DMS153 treated with DMSO at 0.1 percent for 48 hours (cell line): ENCODE measurements at regions not wholly inside any gene's neighbourhood (a gene's known extent, or its start where the extent isn't known, plus 50 kb on each side); places are given as distances from the start of the nearest gene placed in this dataset.
A peak's percentile ranks its signal among the peaks of the same experiment; 100 is the strongest.

Experiments used
- DNase-seq: peaks from one replicate; lab custom pipeline; 2025; ENCODE audit not compliant: unreplicated experiment; lab: John Stamatoyannopoulos, UW

GRCh38 chr13:74444161-74444571 is 310.0 kb upstream of the KLF12 start:
- DNase-seq: no peak

DNA sequence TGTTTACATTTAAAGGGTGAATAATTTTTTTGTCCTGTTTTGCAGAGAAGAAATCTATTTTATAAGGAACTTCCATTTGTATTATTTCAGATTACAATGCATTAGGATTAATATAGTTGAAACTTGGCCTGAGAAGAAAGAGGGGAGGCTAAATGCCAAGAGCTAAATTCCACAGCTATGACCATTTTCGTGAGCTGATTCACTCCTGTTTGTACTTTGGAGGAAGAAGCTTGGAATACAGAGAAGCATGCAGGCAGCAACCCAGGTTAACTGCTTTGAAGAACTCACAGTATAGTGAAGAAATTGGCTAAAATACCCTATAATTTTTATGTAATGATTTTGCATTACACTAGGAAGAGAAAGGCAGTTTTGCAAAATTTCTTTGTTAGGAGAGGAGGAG is 309.4 kb upstream of the KLF12 start:
- no peak for DNase-seq

DNA sequence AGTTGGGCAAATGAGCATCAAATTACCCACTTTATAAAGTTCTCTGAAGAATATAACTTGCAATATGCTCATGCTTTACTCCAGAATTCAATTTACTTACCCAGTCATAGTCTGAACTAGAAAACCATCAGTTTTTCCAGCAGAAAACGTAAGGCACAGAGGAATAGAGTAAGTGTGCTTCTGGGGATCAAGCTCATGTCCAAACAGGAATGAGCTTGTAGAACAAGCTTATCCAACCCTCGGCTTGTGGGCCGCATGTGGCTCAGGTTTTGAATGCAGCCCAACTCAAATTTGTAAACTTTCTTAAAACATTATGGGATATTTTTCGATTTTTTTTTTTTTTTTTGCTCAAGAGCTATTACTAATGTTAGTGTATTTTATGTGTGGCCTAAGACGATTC is 308.5 kb upstream of the KLF12 start:
- no peak for DNase-seq

- DNase-seq: no peak
Observed at GRCh38 chr13:74438901-74439300, 304.7 kb upstream of the KLF12 start.

GRCh38 chr13:74434782-74435181 is 300.6 kb upstream of the KLF12 start:
- DNase-seq: no peak

- no peak for DNase-seq
Observed at GRCh38 chr13:74424455-74424854, 290.3 kb upstream of the KLF12 start.

- DNase-seq: no peak
Observed at GRCh38 chr13:74423434-74423833, 289.2 kb upstream of the KLF12 start.

DNA sequence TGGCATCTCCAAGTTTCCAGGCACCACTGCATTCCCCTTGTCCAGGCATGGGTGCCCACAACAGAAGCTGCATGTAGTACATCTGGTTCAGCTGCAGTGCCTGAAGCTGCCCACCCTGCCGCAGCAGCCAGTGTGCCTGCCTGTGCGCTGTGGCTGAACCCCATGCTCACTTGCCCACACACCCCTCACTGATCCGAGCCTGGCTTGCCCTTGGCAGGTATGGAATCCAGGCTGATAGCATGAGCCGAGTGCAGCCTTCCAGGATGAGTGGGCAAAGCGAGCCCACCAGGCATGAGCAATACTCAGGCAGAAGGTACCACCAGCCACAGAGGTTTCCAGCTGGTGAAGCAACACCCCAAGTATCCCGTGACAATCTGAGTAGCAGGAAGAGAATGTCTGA is 280.3 kb upstream of the KLF12 start:
- DNase-seq: no peak

DNA sequence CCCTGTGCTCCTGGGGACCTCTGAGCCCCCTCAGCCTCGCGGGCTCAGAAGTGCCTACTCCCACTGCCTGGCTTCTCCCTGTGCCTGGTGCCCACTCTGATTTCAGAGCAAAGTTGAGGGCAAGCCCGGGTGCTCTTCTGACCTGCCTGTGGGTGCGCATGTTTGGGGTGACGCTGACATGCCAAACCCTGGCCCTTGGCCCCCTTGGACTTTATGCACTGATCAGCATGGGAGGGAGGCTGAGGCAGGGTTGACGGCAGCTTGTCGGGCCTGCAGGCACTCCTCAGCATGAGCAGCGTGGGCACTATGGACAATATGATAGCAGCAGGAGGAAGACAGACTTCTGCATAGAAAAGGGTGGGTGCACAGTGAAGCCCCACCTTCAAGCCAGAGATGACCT is 279.3 kb upstream of the KLF12 start:
- no peak for DNase-seq

DNA sequence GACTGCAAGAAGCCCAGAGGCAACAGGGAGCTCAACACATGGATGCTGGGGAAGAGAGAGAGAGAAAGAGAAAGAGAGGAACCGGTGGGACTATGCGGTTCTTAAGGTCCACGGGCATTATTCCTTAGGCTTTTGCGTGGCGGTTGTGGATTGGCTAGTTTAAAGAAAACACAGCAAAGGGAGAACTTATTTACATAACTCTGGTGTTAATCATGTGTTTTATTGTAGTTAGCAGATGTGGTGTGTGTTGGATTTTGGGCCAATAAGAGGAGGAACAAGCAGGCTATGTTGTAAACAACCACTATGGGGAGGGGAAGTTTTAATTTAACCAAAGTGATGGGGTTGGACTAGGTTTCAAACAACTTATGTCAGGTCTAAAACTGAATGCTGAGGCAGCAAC is 275.3 kb upstream of the KLF12 start:
- no peak for DNase-seq

- DNase-seq: no peak
Observed at GRCh38 chr13:74406420-74406819, 272.2 kb upstream of the KLF12 start.

- DNase-seq: no peak
Observed at GRCh38 chr13:74398599-74398998, 264.4 kb upstream of the KLF12 start.

DNA sequence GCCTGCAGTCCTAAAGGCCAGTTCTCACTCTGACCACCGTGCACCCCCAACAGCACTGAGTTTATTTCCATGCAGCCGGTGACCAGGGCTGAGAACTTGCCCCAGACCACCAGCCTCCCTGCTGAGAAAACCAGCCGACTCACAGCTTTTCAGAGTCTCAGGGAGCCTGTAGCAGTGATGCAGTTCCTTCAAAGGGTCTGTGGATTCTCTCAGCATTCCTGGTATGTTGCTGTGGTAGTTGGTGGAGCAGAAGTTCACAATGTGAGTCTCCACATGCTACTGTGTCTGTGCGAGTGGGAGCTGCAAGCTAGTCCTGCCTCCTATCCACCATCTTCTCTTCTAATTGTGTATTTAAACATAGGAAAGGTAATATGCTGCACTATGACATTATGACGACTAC is 254.9 kb upstream of the KLF12 start:
- DNase-seq: no peak

GRCh38 chr13:74388626-74389025 is 254.4 kb upstream of the KLF12 start:
- no peak for DNase-seq

- DNase-seq: no peak
Observed at GRCh38 chr13:74372511-74372910, 238.3 kb upstream of the KLF12 start.

DNA sequence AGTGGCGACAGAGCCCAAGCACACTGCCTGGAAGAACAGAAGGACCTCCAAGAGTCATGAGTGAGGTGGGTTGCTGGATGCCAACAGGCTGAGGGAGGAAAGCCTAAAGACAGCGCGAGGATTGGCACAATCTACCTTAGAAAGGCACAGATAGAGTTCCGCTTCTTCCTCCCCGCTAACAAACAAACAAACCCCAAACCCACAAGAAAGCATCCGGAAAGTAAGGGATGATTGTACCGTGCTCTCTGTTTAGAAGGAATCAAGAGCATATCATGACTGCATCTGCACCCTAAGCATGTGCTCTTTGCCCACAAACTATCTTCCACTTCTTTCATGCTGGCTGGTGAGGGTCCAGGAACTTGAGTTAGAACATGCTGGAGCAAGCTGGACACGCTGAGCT is 233.0 kb upstream of the KLF12 start:
- no peak for DNase-seq

DNA sequence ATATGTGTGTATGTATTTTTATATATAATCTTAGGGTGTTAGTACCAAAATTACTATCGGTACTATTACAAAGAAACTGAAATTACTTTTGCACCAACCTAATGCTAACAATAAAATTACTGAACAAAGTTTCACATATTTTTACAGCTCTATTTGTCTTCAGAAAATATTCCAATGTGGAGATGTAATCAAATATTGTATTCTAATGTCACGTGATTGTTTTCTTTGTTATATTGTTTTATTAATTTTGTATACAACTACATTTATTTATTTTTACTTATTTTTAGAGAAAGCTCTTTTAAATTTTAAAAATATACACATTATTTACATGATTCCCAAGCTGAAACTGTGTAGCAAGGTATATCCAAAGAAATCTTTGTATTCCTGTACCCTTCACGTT is 227.1 kb upstream of the KLF12 start:
- DNase-seq: no peak

DNA sequence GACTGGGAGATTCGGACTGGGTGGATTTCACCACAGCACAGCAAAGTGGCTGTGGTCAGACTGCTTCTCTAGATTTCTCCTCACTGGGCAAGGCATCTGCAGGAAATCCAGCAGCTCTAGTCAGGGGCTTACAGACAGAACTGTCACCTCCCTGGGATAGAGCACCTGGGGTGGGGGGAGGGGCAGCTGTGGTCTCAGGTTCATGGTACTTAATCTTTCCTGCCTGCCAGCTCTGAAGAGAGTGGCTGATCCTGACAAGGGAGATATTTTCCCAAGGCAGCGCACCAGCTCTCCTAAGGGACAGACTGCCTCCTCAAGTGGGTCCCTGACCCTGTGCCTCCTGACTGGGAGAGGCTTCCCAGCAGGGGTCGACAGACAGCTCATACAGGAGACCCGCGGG is 212.8 kb upstream of the KLF12 start:
- DNase-seq: no peak

GRCh38 chr13:74338341-74338740 is 204.1 kb upstream of the KLF12 start:
- DNase-seq: no peak

DNA sequence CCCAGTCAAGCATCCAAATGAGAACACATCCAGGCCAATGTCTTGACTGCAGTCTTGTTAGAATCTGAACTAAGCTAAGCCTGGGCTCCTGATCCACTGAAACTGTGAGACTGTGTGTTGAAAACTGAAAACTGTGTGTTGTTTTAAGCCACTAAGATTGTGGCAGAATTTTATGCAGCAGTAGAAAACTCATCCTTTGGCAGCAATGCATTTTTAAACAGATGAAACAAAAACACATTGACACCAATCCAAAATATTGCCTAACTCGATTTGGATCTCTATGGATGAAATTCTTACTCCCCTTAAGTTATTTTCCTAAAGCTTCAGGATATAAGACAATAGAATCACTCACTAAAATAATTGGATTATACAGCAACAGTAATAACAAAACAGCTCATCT is 202.3 kb upstream of the KLF12 start:
- no peak for DNase-seq

- DNase-seq: no peak
Observed at GRCh38 chr13:74335370-74335769, 201.2 kb upstream of the KLF12 start.

- DNase-seq: no peak
Observed at GRCh38 chr13:74329962-74330361, 195.8 kb upstream of the KLF12 start.

DNA sequence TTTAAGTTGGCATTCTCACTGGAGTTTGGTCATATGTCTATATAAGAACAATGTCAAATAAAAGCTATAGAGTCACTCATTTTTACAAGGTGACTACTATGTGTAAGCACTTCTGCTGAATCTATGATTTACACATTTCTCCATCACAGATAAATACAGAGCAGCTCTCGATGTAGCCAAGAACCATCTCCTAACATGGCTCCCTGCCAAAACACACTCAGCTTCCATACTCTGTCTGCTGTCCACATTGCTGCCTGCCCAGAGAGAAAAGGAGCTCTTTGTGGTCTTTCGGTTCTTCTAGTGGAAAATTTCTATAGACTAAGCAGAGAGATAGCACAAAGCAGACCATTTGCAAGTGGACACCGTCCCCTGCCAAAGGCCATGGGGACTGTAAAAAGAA is 190.9 kb upstream of the KLF12 start:
- peak; percentile 92 for DNase-seq

DNA sequence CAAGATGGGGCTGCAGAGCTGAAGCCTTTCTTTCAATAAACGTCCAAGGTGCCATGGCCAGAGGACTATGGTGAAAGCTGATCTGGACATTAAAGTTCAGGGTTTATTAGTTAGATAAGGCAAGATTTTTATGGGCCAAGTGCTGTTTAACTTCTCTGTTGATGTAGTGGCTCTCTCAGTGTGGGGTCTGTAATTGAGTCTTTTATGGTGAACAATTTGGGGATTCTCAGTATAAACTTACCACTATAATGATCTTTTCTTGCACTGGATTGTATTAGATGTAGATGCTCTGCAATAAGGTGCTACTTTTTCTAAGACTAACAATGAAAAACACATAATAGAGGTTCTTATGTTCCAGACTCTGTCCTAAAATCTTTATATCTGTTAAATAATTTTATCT is 190.1 kb upstream of the KLF12 start:
- no peak for DNase-seq
